ENCODE measurements at regions not wholly inside any gene's neighbourhood (a gene's known extent, or its start where the extent isn't known, plus 50 kb on each side); places are given as distances from the start of the nearest gene placed in this dataset.

- peaks cover 21% of the 10 kb centered on the region for H3K36me3 Mint-ChIP-seq
- DNase-seq (ENCODE audit: low spot score): no peak
- POLR2A ChIA-PET: no interaction called here
- no peak for TF ChIP-seq STAT6 (CRISPR knock-in tag; conservative IDR thresholded peaks at IDR 0.05; ENCODE audit: low read depth)
- no peak for TF ChIP-seq SOX15 (CRISPR knock-in tag; IDR thresholded peaks at IDR 0.05)
- TF ChIP-seq E2F4 (CRISPR knock-in tag; IDR thresholded peaks at IDR 0.05; ENCODE audit: borderline replicate concordance, low read depth): no peak
- TF ChIP-seq E2F5 (CRISPR knock-in tag; IDR thresholded peaks at IDR 0.05): no peak
- TF ChIP-seq ZNF138 (CRISPR knock-in tag; conservative IDR thresholded peaks at IDR 0.05): no peak
- TF ChIP-seq FOXP1 (CRISPR knock-in tag; IDR thresholded peaks at IDR 0.05; ENCODE audit: borderline replicate concordance): no peak
- no peak for TF ChIP-seq NFE2L1 (CRISPR knock-in tag; IDR thresholded peaks at IDR 0.05)
- TF ChIP-seq ZNF232 (CRISPR knock-in tag; IDR thresholded peaks at IDR 0.05): no peak
- no peak for TF ChIP-seq KAT7 (CRISPR knock-in tag; IDR thresholded peaks at IDR 0.05; ENCODE audit: borderline replicate concordance)
- TF ChIP-seq CBFB (CRISPR knock-in tag; IDR thresholded peaks at IDR 0.05; ENCODE audit: low read depth): no peak
- TF ChIP-seq ZNF416 (CRISPR knock-in tag; IDR thresholded peaks at IDR 0.05): no peak
- TF ChIP-seq ZMAT4 (CRISPR knock-in tag; IDR thresholded peaks at IDR 0.05): no peak
- no peaks in the 10 kb centered on the region for H3K27me3 Mint-ChIP-seq (ENCODE audit: low read depth)
- peaks cover 33% of the 10 kb centered on the region for H3K9me3 Mint-ChIP-seq
- ATAC-seq: no peak
- no peak overlapping the region for H3K4me3 Mint-ChIP-seq
- CTCF ChIA-PET: no interaction called here
- H3K27ac Mint-ChIP-seq: no peak overlapping the region
- no peaks in the 10 kb centered on the region for H3K4me1 Mint-ChIP-seq
Measured at GRCh38 chr3:87710511-87710910, 348.3 kb downstream of the CGGBP1 start.

GRCh38 chr3:87710028-87710427 is 348.8 kb downstream of the CGGBP1 start:
- CTCF ChIA-PET: no interaction called here
- Mint-ChIP-seq H3K4me1 (no peaks in the 10 kb centered on the region), H3K27ac (no peak overlapping the region), H3K9me3 (peaks cover 38% of the 10 kb centered on the region), H3K36me3 (peaks cover 21% of the 10 kb centered on the region), H3K27me3 (ENCODE audit: low read depth) (no peaks in the 10 kb centered on the region), H3K4me3 (no peak overlapping the region)
- POLR2A ChIA-PET: no interaction called here
- DNase-seq (ENCODE audit: low spot score) (no peak), ATAC-seq (no peak)
- TF ChIP-seq TP53 (CRISPR knock-in tag; IDR thresholded peaks at IDR 0.05) (no peak), ZNF512 (CRISPR knock-in tag; IDR thresholded peaks at IDR 0.05; ENCODE audit: borderline replicate concordance) (no peak), ZNF532 (CRISPR knock-in tag; IDR thresholded peaks at IDR 0.05; ENCODE audit: borderline replicate concordance) (no peak), ZNF671 (CRISPR knock-in tag; IDR thresholded peaks at IDR 0.05) (no peak), ATF1 (CRISPR knock-in tag; IDR thresholded peaks at IDR 0.05) (no peak), USF1 (CRISPR knock-in tag; IDR thresholded peaks at IDR 0.05) (no peak), ZNF423 (CRISPR knock-in tag; IDR thresholded peaks at IDR 0.05) (no peak), ZNF416 (CRISPR knock-in tag; IDR thresholded peaks at IDR 0.05) (no peak), STAT6 (CRISPR knock-in tag; conservative IDR thresholded peaks at IDR 0.05; ENCODE audit: low read depth) (no peak), TCF7 (CRISPR knock-in tag; IDR thresholded peaks at IDR 0.05; ENCODE audit: low read depth) (no peak)
